H9 (cell line): ENCODE measurements at regions not wholly inside any gene's neighbourhood (a gene's known extent, or its start where the extent isn't known, plus 50 kb on each side); places are given as distances from the start of the nearest gene placed in this dataset.

Experiments used
- DNase-seq: peaks from one replicate; pipeline ENCODE4 v3.0.0-alpha.2; 2017
- H2AFZ ChIP-seq: one replicate; pipeline ENCODE4 v1.6.1; 2013; ENCODE audit warnings: mild to moderate bottlenecking, low read length, control low read depth, moderate library complexity
- H2AK5ac ChIP-seq: 2 replicates; pipeline ENCODE4 v1.6.1; 2013; ENCODE audit warnings: low read length, control low read depth, mixed read lengths; ENCODE audit not compliant: insufficient read length
- H2BK120ac ChIP-seq: one replicate; pipeline ENCODE4 v1.6.1; 2013; ENCODE audit warnings: low read depth, mild to moderate bottlenecking, low read length, control low read depth, inconsistent platforms; ENCODE audit not compliant: poor library complexity, severe bottlenecking
- H2BK12ac ChIP-seq: 2 replicates; pipeline ENCODE4 v1.6.1; 2013; ENCODE audit warnings: low read length, control low read depth, mixed read lengths, low read depth; ENCODE audit not compliant: insufficient read length
- H2BK15ac ChIP-seq: 2 replicates; pipeline ENCODE4 v1.6.1; 2013; ENCODE audit warnings: low read depth, low read length, control low read depth
- H2BK20ac ChIP-seq: one replicate; pipeline ENCODE4 v1.6.1; 2013; ENCODE audit warnings: low read depth, mild to moderate bottlenecking, low read length, control low read depth, inconsistent platforms; ENCODE audit not compliant: poor library complexity, severe bottlenecking
- H2BK5ac ChIP-seq: 2 replicates; pipeline ENCODE4 v1.6.1; 2013; ENCODE audit warnings: low read length, control low read depth, mixed read lengths; ENCODE audit not compliant: insufficient read length
- H3K14ac ChIP-seq: 2 replicates; pipeline ENCODE4 v1.6.1; 2013; ENCODE audit warnings: low read length, control low read depth; ENCODE audit not compliant: insufficient read depth
- H3K18ac ChIP-seq: 2 replicates; pipeline ENCODE4 v1.6.1; 2013; ENCODE audit warnings: low read depth, mild to moderate bottlenecking, mixed read lengths, low read length, control low read depth; ENCODE audit not compliant: insufficient read length
- H3K23ac ChIP-seq: 2 replicates; pipeline ENCODE4 v1.6.1; 2013; ENCODE audit warnings: low read length, control low read depth, mixed read lengths, low read depth; ENCODE audit not compliant: insufficient read length
- H3K23me2 ChIP-seq: 2 replicates; pipeline ENCODE4 v1.6.1; 2013; ENCODE audit warnings: low read depth, mild to moderate bottlenecking, mixed read lengths, low read length, control low read depth; ENCODE audit not compliant: insufficient read length, poor library complexity, severe bottlenecking
- H3K27ac ChIP-seq: 2 replicates; pipeline ENCODE4 v1.5.1; 2013; ENCODE audit warnings: low read length, control low read depth, mixed read lengths, low read depth; ENCODE audit not compliant: insufficient read length
- H3K27me3 ChIP-seq: 2 replicates; pipeline ENCODE4 v1.6.1; 2013; ENCODE audit warnings: low read length, control low read depth, inconsistent platforms; ENCODE audit not compliant: insufficient read depth
- H3K4ac ChIP-seq: 2 replicates; pipeline ENCODE4 v1.6.1; 2013; ENCODE audit warnings: low read depth, mild to moderate bottlenecking, control low read depth, inconsistent platforms, low read length, moderate library complexity
- H3K4me1 ChIP-seq: 2 replicates; pipeline ENCODE4 v1.6.1; 2013; ENCODE audit warnings: low read length, control low read depth, inconsistent platforms; ENCODE audit not compliant: insufficient read depth
- H3K4me2 ChIP-seq: 2 replicates; pipeline ENCODE4 v1.6.1; 2013; ENCODE audit warnings: low read length, control low read depth, mixed read lengths; ENCODE audit not compliant: insufficient read length, insufficient read depth
- H3K56ac ChIP-seq: 2 replicates; pipeline ENCODE4 v1.6.1; 2013; ENCODE audit warnings: low read depth, mild to moderate bottlenecking, mixed read lengths, low read length, control low read depth; ENCODE audit not compliant: insufficient read length
- H3K79me1 ChIP-seq: 2 replicates; pipeline ENCODE4 v1.6.1; 2013; ENCODE audit warnings: low read depth, mild to moderate bottlenecking, moderate library complexity, low read length, control low read depth, inconsistent platforms; ENCODE audit not compliant: insufficient read depth, poor library complexity, severe bottlenecking
- H3K79me2 ChIP-seq: 2 replicates; pipeline ENCODE4 v1.6.1; 2013; ENCODE audit warnings: low read length, control low read depth, inconsistent platforms; ENCODE audit not compliant: insufficient read depth
- H3K9ac ChIP-seq: 2 replicates; pipeline ENCODE4 v1.6.1; 2013; ENCODE audit warnings: low read length, control low read depth, mixed read lengths; ENCODE audit not compliant: insufficient read length; ENCODE audit errors: extremely low read depth
- H3K9me3 ChIP-seq: one replicate; pipeline ENCODE4 v1.6.1; 2013; ENCODE audit warnings: low read depth, low read length, inconsistent platforms; ENCODE audit not compliant: control insufficient read depth
- H3T11ph ChIP-seq: one replicate; pipeline ENCODE4 v1.6.1; 2013; ENCODE audit warnings: mild to moderate bottlenecking, low read length, control low read depth, inconsistent platforms
- H4K20me1 ChIP-seq: one replicate; pipeline ENCODE4 v1.6.1; 2013; ENCODE audit not compliant: control insufficient read depth, insufficient read length, insufficient read depth
- H4K5ac ChIP-seq: 2 replicates; pipeline ENCODE4 v1.6.1; 2013; ENCODE audit warnings: low read depth, mild to moderate bottlenecking, mixed read lengths, low read length, control low read depth; ENCODE audit not compliant: insufficient read length
- H4K8ac ChIP-seq: replicated peaks from 2 replicates; pipeline ENCODE4 v1.6.1; 2013; ENCODE audit warnings: low read length, control low read depth, mixed read lengths, low read depth; ENCODE audit not compliant: insufficient read length
- H4K91ac ChIP-seq: 2 replicates; pipeline ENCODE4 v1.6.1; 2013; ENCODE audit warnings: low read depth, mild to moderate bottlenecking, moderate library complexity, mixed read lengths, low read length, control low read depth; ENCODE audit not compliant: insufficient read length
- H3K27ac Mint-ChIP-seq, 3 experiments: 2 replicates in 2 of 3; 3 replicates in 1 of 3; pipeline ENCODE4 v1.8.0; 2020 to 2021; ENCODE audit warnings: mixed read lengths in 3 of 3, mild to moderate bottlenecking in 1 of 3, moderate library complexity in 1 of 3
- H3K27me3 Mint-ChIP-seq: 2 replicates; pipeline ENCODE4 v1.8.0; 2021; ENCODE audit warnings: low read depth, mild to moderate bottlenecking, moderate library complexity, mixed read lengths
- H3K36me3 Mint-ChIP-seq, 3 experiments: 2 replicates in 2 of 3; 3 replicates in 1 of 3; pipeline ENCODE4 v1.8.0; 2020 to 2021; ENCODE audit warnings: low read depth in 3 of 3, mixed read lengths in 3 of 3; ENCODE audit not compliant: insufficient read depth in 1 of 3
- H3K4me1 Mint-ChIP-seq, 2 experiments: 2 replicates each; pipeline ENCODE4 v1.8.0; 2020; ENCODE audit warnings: mixed read lengths in 2 of 2
- H3K4me3 Mint-ChIP-seq, 2 experiments: 2 replicates in 1 of 2; 3 replicates in 1 of 2; pipeline ENCODE4 v1.8.0; 2020 to 2021; ENCODE audit warnings: mild to moderate bottlenecking in 2 of 2, mixed read lengths in 2 of 2, moderate library complexity in 1 of 2
- H3K9me3 Mint-ChIP-seq, 2 experiments: 2 replicates in 1 of 2; 3 replicates in 1 of 2; pipeline ENCODE4 v1.8.0; 2020; ENCODE audit warnings: mild to moderate bottlenecking in 2 of 2, mixed read lengths in 2 of 2, moderate library complexity in 1 of 2
- WGBS: extraction: QIAGEN DNeasy Blood & Tissue Kit; methylation state at CpG from one replicate; pipeline ENCODE4 v1.1.7; 2013; ENCODE audit warnings: missing lambda C conversion rate, low lambda C conversion rate, mixed read lengths; ENCODE audit not compliant: insufficient read length; ENCODE audit errors: extremely low coverage; 5-methylcytosine and 5-hydroxymethylcytosine counted together
- TF ChIP-seq, protein P1 (sequence below): fragments of 200-600 bp; sonication (generic); conservative IDR thresholded peaks from 3 replicates; pipeline ENCODE4 v1.8.0; 2021; ENCODE audit warnings: antibody characterized with exemption, mild to moderate bottlenecking

DNA sequence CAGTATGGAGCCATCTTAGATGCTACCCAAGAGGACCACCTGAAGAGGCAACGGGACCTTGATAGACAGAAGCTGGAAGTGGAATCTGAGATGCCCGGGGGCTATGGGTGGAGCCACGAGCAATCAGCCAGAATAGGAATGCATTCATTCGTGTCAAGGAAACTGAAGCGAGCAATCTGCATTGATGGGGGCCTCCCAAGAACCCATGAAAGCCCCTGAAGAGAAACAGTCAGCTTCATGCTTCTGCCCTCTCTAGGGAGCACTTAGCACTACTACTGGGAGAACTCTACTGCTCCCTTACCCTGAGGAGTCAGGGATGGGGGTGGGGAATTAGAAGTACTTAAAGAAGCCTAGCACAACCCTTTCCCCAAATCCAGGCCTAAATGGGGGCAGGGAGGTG is 51.9 kb upstream of the TCERG1 start:
- Histone ChIP-seq H2BK5ac (no peak overlapping the region), H2BK20ac (no peak overlapping the region), H3K4ac (no peak overlapping the region), H2BK12ac (no peak overlapping the region), H3K4me2 (no peak overlapping the region), H3K79me2 (no peaks in the 10 kb centered on the region), H4K20me1 (no peaks in the 10 kb centered on the region), H4K91ac (no peak overlapping the region), H3K56ac (no peak overlapping the region), H4K5ac (no peak overlapping the region), H2AFZ (no peak overlapping the region), H4K8ac (no peak overlapping the region), H2BK120ac (no peak overlapping the region), H3K14ac (no peak overlapping the region), H3K27me3 (no peaks in the 10 kb centered on the region), H3K23ac (no peak overlapping the region), H2AK5ac (no peak overlapping the region), H3K18ac (no peak overlapping the region), H3K4me1 (no peaks in the 10 kb centered on the region), H3K27ac (no peak overlapping the region), H3K23me2 (no peaks in the 10 kb centered on the region), H3K9me3 (no peaks in the 10 kb centered on the region), H3K9ac (no peak overlapping the region), H2BK15ac (no peak overlapping the region), H3T11ph (no peak overlapping the region), H3K79me1 (no peaks in the 10 kb centered on the region)
- no CpG with 5 or more reads among the region's 5 CpGs for WGBS
- Mint-ChIP-seq H3K27ac (no peak overlapping the region), H3K27me3 (peaks cover 25% of the 10 kb centered on the region), H3K4me1 (peaks cover 0 to 4% of the 10 kb centered on the region in 2 experiments; a peak in 3 of 4 replicates), H3K9me3 (no peaks in the 10 kb centered on the region), H3K4me3 (no peak overlapping the region), H3K36me3 (no peaks in the 10 kb centered on the region)
- TF ChIP-seq, protein P1, sequence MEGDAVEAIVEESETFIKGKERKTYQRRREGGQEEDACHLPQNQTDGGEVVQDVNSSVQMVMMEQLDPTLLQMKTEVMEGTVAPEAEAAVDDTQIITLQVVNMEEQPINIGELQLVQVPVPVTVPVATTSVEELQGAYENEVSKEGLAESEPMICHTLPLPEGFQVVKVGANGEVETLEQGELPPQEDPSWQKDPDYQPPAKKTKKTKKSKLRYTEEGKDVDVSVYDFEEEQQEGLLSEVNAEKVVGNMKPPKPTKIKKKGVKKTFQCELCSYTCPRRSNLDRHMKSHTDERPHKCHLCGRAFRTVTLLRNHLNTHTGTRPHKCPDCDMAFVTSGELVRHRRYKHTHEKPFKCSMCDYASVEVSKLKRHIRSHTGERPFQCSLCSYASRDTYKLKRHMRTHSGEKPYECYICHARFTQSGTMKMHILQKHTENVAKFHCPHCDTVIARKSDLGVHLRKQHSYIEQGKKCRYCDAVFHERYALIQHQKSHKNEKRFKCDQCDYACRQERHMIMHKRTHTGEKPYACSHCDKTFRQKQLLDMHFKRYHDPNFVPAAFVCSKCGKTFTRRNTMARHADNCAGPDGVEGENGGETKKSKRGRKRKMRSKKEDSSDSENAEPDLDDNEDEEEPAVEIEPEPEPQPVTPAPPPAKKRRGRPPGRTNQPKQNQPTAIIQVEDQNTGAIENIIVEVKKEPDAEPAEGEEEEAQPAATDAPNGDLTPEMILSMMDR, result no peak
- DNase-seq, result peak; percentile 33
